ENCODE measurements at regions not wholly inside any gene's neighbourhood (a gene's known extent, or its start where the extent isn't known, plus 50 kb on each side); places are given as distances from the start of the nearest gene placed in this dataset.

GRCh38 chr11:62073061-62073460 lies 50.8 kb upstream of the INCENP start:
- no peak for DNase-seq

DNA sequence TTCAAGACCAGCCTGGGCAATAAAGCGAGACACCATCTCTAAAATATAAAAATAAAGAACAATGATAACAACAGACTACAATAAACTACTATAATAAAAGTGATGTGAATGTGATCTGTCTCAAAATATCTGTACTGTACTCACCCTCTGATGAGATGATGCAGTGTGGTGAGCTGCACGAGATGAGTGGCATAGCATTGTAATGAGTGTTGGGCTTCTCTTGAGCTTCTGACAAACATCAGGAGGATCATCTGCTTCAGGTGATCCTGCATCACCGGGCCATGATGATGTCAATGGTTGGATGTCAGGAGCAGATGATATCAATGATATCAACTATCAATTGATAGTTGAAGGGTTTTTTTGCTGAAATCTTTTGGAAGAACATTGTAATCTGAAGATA lies 52.4 kb upstream of the INCENP start:
- DNase-seq, result no peak

- DNase-seq, result no peak
Observed at GRCh38 chr11:62069986-62070919, 53.6 kb upstream of the INCENP start.

GRCh38 chr11:62069374-62069773 lies 54.4 kb upstream of the INCENP start:
- peak; percentile 7 for DNase-seq

DNA sequence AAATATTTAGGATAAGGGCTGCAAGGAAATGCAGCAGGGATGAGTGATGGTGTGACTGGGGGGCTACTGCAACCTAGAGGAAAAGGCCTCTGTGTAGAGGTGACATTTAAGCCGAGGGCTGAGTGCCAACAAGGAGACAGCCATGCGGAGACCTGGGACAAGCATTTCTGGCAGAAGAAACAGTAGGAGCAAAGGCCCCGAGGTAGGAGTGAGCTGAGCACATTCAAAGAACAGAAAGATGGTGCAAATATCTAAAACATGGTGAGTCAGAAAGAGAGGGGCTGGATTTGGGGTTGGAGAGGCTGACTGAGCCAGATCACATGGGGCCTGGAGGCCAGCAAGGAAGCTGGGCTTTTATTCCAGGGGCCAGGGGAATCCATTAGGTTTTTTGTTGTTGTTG lies 55.1 kb upstream of the INCENP start:
- DNase-seq, result no peak

DNA sequence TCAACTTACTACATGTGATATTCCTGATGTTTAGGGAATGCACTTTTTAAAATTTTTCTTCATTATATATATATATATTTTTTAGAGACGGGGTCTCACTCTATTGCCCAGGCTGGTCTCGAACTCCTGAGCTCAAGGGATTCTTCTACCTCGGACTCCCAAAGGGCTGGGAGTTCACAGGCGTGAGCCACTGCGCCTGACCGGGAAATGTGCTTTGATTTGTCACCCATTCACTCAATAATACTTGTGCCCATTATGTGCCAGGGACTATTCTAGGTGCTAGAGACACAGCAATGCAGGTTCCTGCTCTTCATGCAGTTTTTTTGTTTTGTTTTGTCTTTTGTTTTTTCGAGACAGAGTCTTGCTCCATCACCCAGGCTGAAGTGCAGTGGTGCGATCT lies 56.1 kb upstream of the INCENP start:
- DNase-seq, result no peak

DNA sequence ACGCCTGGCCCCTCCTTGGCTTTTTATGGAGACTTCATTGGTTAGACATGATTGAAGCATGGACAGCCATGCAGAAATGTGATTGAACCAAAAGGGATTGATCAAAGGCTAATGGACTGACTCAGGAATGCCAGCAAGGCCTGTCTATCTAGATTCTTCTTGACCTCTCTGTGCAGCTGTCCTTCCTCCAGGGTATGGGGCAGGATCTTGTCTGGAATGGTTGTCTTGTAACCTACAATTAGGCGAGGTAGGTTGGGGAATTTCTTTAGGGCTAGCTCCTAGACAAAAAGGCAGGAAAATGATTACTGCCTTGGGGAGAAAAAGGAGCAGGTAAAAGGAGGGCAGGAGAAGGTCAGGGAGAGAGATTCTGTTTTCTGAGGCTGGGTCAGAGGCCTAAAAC lies 59.6 kb upstream of the INCENP start:
- DNase-seq, result no peak

- DNase-seq, result no peak
Observed at GRCh38 chr11:62062223-62062861, 61.5 kb upstream of the INCENP start.

DNA sequence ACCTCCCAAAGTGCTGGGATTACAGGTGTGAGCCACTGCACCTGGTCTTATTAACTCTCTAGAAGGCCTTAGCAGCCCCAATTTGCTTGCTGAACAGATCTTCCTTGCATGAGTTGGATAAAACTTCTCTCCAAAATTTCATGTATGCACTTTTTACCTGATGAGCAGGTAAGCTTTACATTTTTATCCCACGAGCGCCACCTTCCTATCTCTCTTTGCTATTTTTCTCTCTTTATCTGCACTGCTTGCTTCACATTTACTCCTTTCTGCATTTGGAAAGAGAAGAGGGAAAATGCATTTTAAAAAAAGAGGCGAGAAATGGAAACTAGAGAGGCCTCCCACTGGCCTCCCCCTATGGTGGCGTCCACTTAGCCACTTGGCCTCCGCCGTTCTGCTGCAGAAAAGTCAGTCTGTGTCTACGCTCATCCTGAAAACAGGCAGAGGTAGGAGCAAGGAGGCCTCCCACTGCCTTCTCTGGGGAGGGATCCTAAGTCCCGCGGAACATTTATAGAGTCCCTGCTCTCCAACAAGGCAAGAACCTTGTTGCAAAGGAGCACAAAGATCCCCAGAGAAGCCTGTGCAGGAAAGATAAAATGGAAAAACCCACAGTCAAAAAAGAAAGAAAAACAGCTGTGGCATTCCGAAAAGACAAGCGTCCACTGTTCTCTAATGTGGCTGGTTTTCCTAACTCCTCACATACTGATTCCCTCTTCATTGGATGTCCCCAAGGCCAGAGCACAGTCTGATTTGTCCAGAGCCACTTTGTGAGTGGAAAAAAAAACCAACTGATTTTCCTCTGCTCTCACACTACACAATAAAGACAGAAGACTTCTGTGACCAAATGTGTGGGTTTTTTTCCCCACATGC lies 62.2 kb upstream of the INCENP start:
- DNase-seq, result no peak

- no peak for DNase-seq
Observed at GRCh38 chr11:62057069-62057468, 66.7 kb upstream of the INCENP start.

DNA sequence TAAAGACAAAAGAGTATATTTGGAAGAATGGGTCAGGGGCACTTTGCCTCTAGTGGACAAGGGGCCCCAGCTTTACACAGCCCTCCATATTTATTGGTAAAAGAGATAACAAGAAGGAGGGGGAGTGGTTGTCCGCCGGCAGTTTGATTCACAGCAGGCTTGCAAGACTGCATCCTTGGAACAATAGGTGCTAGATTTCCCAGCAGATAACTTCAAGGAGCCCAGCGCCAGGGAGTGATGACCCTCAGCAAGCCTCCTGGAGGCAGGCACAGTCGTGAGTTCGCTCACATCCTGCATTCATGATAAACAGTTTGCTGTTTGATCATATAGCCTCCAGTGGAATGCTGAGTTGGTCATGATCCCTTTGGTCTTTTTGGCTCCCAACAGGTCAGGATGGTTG lies 67.8 kb upstream of the INCENP start:
- DNase-seq, result no peak

DNA sequence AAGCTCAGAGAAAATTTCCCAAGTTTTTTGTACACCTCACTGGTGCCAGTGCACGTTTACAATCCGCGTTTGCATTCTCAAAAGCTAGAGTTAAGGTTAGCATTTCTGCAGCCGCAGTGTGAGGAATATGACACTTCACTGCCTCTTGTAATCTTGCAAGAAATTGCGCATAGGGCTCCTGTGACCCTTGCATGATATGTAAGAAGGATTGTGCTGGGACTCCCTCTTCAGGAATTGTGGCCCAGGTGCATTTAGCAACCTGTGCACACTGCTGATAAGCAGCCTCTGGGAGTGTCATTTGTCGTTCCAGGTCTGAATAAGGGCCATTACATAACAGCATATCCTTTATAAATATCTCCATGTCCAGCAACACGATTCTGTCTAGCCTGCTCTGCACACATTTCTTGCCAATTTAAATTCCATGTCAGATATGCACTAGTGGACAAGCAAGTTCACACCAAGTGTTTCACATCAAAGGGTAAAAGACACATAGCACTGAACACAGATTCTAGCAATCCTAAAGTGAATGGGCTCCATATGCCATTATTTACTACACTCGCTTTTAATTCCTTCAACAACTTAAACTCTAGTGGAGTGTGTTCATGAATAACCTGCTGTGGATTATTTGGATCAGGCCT lies 69.2 kb upstream of the INCENP start:
- no peak for DNase-seq

DNA sequence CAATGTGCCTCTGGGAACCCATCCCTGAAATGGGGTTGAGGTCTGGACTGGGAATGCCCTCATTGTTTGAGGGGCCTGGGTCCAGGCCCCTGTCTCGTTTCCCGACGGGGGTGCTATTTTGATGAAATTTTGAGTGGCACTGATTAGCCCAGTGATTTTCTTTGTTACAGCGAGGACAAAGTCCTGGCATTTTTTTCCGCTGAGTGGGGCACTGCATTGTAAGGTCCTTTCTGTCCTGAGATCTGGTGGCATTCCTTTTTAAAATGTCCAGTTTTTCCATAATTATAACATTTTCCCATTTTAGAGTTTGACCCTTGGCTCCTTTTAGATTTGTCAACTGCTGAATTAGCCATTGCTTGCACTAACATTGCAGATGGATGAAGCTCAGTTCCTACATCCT lies 69.7 kb upstream of the INCENP start:
- DNase-seq, result no peak

GRCh38 chr11:62050716-62051115 lies 73.1 kb upstream of the INCENP start:
- no peak for DNase-seq

DNA sequence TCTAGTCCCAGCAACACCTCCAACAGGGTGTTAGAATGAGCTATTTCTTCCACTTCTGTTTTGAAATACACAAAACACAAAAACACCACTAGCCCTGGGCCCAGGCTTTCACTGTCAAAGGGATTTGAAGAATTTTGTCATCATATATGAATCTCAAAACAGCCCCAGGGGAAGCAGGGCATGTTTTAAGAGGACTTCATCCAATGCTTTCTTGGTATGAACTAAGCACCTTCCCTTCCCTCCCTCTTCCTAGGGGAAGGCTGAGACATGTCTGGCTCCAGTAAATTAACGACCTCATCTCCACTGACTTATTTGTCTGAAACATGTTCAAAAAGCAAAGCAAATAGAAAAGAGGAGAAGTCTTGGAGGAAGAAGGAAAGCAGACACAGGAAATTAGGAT lies 75.7 kb upstream of the INCENP start:
- no peak for DNase-seq

GRCh38 chr11:62046568-62047100 lies 77.2 kb upstream of the INCENP start:
- DNase-seq, result no peak

DNA sequence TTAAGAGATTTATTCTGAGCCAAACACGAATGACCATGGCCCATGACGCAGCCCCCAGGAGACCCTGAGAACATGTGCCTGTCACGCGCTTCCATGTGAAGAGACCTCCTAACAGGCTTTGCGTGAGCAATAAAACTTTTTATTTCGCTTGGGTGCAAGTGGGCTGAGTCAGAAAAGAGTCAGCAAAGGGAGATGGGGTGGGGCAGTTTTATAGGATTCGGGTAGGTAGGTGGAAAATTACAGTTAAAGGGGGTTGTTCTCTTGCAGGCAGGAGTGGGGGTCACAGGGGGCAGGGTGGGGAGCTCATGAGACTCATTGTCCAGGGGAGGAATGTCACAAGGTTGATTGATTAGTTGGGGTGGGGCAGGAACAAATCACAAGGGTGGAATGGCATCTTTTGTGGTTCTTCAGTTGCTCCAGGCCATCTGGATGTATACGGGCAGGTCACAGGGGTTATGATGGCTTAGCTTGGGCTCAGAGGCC lies 77.2 kb upstream of the FTH1 start:
- DNase-seq, result no peak

DNA sequence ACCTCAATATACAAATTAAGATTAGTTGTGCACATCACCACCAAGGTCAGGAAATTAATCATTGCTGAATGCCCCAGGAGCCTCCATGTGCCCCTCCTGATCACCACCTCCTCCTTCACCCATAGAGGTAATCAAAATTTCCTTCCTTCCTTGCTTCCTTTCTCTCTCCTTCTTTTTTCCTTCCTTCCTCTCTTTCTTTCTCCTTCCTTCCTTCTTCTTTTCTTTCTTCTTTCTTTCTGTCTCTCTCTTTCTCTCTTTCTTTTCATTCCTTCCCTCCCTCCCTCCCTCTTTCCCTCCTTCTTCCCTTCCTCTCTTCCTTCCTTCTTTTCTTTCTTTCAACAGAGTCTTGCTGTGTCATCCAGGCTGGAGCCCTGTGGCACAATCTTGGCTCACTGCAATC lies 67.9 kb upstream of the FTH1 start:
- no peak for DNase-seq

DNA sequence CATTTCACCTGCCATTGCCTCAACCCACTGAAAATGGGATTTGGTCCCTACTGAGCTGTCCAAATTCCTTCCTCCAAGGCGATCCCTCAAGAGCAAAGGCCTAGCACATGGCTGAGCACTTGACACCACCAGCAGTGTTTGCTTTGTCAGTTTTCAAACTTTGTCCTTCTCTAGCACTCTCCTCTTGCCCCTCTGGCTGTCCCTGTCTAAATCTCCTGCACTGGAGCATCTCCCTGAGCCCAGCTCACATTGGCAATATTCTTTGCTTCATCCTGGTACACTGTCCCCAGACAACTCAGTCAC lies 66.6 kb upstream of the FTH1 start:
- no peak for DNase-seq

DNA sequence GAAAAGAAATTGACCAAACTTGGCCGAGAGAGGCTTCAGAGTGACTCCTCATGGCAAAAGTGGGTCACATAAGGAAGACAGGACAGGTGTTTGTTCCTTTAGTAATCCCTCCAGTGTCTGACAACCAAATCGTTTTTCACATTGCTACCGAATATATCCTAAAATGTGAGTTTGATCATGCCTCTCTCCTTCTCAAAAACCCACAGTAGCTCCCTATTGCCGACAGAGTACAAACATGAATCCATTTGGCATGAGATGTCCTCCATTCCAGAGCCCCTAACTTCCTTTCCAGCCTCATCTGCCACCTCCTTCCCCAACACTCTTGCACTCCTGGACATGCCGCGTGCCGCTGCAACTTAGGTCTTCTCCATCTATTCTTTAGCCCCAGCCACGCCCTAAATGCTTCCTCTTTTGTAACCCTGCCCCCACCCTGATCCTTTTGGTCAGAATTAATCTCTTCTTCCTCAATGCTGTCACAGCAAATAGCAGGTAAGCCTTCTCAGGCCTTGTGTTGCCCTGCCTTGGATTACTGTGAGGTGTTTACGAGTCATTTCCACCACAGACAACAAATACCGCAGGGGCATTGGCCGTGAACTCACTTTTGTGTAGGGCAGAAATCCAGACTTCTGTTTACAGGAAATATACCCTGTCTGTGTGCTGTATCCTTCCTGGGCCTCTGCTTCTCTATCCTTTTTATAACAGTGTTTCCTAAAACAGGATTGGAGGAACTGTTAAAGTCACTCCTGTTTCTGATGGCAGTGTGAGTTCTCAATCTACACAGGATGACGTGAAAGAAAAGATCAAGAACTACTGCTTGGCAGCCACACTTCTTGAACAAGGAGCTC lies 66.0 kb upstream of the FTH1 start:
- DNase-seq, result no peak

- no peak for DNase-seq
Observed at GRCh38 chr11:62030071-62030684, 62.7 kb upstream of the FTH1 start.

Data from activated CD4-positive, alpha-beta T cell treated with anti-CD3 and anti-CD28 coated beads for 48 hours (primary cell).